ENCODE measurements at regions not wholly inside any gene's neighbourhood (a gene's known extent, or its start where the extent isn't known, plus 50 kb on each side); places are given as distances from the start of the nearest gene placed in this dataset.

DNA sequence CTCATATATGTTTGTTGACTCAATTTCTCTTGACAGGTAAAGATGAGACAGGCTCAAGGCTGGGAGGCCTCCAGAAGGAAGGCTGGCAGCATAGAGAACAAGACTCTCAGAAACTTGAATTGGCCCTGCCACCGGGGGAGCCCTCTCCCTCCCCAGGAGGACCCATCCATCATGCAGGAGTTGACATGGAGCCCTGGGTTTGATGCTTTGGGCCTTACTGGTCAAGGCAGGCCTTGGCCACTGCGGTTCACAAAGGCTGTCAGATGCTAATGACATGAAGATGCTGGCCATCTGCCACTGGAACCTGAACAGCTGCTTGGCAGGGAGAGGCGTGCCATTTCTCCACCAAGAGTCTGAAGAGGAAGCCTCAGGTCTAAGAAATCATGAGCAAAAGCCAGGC lies 193.6 kb downstream of the MTCL1 start:
- Mint-ChIP-seq H3K4me3 (ENCODE audit: unreplicated experiment) (no peak overlapping the region), H3K4me1 (ENCODE audit: low read depth) (peaks cover 16% of the 10 kb centered on the region), H3K27ac (ENCODE audit: unreplicated experiment) (no peak overlapping the region), H3K36me3 (ENCODE audit: low read depth) (peaks cover 3% of the 10 kb centered on the region), H3K9me3 (ENCODE audit: low read depth) (peaks cover 20% of the 10 kb centered on the region), H3K27me3 (ENCODE audit: low read depth) (no peaks in the 10 kb centered on the region)
- no peak for DNase-seq (ENCODE audit: low spot score)
- TF ChIP-seq, protein P1, sequence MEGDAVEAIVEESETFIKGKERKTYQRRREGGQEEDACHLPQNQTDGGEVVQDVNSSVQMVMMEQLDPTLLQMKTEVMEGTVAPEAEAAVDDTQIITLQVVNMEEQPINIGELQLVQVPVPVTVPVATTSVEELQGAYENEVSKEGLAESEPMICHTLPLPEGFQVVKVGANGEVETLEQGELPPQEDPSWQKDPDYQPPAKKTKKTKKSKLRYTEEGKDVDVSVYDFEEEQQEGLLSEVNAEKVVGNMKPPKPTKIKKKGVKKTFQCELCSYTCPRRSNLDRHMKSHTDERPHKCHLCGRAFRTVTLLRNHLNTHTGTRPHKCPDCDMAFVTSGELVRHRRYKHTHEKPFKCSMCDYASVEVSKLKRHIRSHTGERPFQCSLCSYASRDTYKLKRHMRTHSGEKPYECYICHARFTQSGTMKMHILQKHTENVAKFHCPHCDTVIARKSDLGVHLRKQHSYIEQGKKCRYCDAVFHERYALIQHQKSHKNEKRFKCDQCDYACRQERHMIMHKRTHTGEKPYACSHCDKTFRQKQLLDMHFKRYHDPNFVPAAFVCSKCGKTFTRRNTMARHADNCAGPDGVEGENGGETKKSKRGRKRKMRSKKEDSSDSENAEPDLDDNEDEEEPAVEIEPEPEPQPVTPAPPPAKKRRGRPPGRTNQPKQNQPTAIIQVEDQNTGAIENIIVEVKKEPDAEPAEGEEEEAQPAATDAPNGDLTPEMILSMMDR (IDR thresholded peaks at IDR 0.05), result no peak

DNA sequence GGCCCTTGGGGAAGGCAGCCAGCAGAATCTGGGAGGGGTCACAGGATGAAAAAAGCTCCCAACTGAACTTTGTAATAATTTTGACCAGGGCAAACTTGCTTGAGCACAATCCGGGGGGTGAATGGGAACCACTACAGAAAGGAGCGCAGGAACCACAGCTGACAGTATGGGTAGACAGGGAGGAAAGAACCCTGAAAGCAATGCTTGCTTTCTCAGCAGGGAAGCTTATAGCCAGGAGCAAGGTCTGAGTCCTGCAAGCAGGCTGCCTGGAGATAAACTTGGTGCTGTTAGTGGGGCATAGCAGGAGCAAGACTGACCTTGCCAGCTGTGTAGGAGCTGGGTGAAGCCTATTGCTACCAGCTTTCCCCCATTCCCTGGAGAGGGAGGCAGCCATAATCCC lies 195.2 kb downstream of the MTCL1 start:
- Mint-ChIP-seq H3K4me1 (ENCODE audit: low read depth) (peaks cover 16% of the 10 kb centered on the region), H3K9me3 (ENCODE audit: low read depth) (peaks cover 28% of the 10 kb centered on the region), H3K4me3 (ENCODE audit: unreplicated experiment) (peak overlapping the region; percentile 54), H3K27ac (ENCODE audit: unreplicated experiment) (peak overlapping the region; percentile 32), H3K36me3 (ENCODE audit: low read depth) (peaks cover 3% of the 10 kb centered on the region), H3K27me3 (ENCODE audit: low read depth) (no peaks in the 10 kb centered on the region)
- no peak for DNase-seq (ENCODE audit: low spot score)
- TF ChIP-seq, protein P1 (IDR thresholded peaks at IDR 0.05), result no peak

DNA sequence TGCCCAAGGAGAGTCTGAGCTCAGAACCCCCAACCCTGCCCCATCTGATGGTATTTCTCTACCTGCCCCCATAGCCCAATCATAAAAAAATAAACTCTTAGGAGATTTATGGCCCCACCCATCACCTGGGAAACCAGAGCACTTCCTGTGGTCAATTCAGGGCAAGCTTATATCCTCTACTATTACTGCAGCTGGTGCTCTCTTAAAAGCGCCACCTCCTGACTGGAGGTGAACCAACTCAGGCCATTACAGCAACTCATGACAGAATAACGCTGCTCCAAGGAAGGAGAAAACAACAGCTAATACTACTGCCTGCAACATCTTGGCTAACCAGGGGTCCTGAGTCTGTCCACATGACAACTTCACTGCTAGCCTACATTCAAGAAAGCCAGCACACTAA lies 195.7 kb downstream of the MTCL1 start:
- peaks cover 16% of the 10 kb centered on the region for H3K4me1 Mint-ChIP-seq (ENCODE audit: low read depth)
- peaks cover 28% of the 10 kb centered on the region for H3K9me3 Mint-ChIP-seq (ENCODE audit: low read depth)
- peaks cover 4% of the 10 kb centered on the region for H3K36me3 Mint-ChIP-seq (ENCODE audit: low read depth)
- no peak overlapping the region for H3K4me3 Mint-ChIP-seq (ENCODE audit: unreplicated experiment)
- H3K27ac Mint-ChIP-seq (ENCODE audit: unreplicated experiment), result no peak overlapping the region
- TF ChIP-seq, protein P1 (IDR thresholded peaks at IDR 0.05), result no peak
- DNase-seq (ENCODE audit: low spot score), result no peak
- no peaks in the 10 kb centered on the region for H3K27me3 Mint-ChIP-seq (ENCODE audit: low read depth)

DNA sequence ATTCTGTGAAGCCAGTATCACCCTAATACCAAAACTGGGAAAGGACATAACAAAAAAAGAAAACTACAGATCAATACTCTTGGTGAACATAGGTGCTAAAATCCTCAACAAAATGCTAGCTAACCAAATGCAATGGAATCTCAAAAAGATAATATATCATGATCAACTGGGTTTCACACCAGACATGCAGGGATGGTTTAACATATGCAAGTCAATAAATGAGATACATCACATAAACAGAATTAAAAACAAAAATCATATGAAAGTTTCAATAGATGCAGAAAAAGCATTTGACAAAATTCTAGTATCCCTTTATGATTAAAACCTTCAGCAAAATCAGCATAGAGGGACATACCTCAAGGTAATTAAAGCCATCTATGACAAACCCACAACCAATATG lies 198.2 kb upstream of the NDUFV2 start:
- H3K36me3 Mint-ChIP-seq (ENCODE audit: low read depth), result peaks cover 3% of the 10 kb centered on the region
- no peak overlapping the region for H3K27ac Mint-ChIP-seq (ENCODE audit: unreplicated experiment)
- no peak for DNase-seq (ENCODE audit: low spot score)
- H3K4me1 Mint-ChIP-seq (ENCODE audit: low read depth), result peaks cover 16% of the 10 kb centered on the region
- H3K9me3 Mint-ChIP-seq (ENCODE audit: low read depth), result peaks cover 33% of the 10 kb centered on the region
- TF ChIP-seq, protein P1 (IDR thresholded peaks at IDR 0.05), result no peak
- no peak overlapping the region for H3K4me3 Mint-ChIP-seq (ENCODE audit: unreplicated experiment)
- no peaks in the 10 kb centered on the region for H3K27me3 Mint-ChIP-seq (ENCODE audit: low read depth)

DNA sequence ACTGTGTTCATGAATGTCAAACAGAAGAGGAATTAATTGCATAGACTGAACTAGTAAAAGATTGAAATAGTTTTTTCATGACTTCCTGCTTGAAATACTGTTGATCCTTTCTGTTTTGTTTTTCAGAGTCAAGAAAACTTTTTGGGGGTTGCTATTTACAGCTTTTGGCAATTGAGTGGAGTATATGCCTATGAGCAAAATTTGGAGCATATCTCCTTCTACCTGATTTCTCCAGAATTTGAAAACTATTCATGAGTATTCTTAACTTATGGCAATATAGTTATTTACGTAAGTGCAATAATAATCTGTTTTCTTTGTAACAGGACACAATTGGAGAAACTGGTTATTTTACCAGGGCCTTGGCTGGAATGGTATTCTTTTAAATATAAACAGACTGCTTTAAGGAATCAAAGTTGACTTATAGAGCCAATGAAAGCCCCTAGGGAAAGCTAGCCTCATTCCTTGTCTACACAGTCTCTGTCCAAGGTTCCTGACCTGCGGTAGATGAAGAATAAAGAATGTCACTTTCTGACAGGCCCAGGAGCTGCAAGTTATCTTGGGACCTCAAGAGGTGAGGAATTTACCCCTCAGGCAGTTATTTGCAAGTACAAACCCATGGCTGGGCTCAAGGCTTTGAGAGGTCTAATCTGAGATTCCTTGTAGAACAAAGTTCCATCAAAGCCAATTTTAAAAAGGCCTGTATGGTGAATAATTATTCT lies 193.5 kb upstream of the NDUFV2 start:
- Mint-ChIP-seq H3K9me3 (ENCODE audit: low read depth) (peaks cover 21% of the 10 kb centered on the region), H3K36me3 (ENCODE audit: low read depth) (peaks cover 3% of the 10 kb centered on the region), H3K27me3 (ENCODE audit: low read depth) (no peaks in the 10 kb centered on the region), H3K4me1 (ENCODE audit: low read depth) (no peaks in the 10 kb centered on the region), H3K27ac (ENCODE audit: unreplicated experiment) (no peak overlapping the region), H3K4me3 (ENCODE audit: unreplicated experiment) (no peak overlapping the region)
- TF ChIP-seq, protein P1 (IDR thresholded peaks at IDR 0.05), result no peak
- no peak for DNase-seq (ENCODE audit: low spot score)
